ENCODE measurements at regions not wholly inside any gene's neighbourhood (a gene's known extent, or its start where the extent isn't known, plus 50 kb on each side); places are given as distances from the start of the nearest gene placed in this dataset.
"Not testable (repeated sequence)": the region's sequence is repeated elsewhere in the genome, so short reads cannot be mapped to it uniquely, and the experiment has no call there.

DNA sequence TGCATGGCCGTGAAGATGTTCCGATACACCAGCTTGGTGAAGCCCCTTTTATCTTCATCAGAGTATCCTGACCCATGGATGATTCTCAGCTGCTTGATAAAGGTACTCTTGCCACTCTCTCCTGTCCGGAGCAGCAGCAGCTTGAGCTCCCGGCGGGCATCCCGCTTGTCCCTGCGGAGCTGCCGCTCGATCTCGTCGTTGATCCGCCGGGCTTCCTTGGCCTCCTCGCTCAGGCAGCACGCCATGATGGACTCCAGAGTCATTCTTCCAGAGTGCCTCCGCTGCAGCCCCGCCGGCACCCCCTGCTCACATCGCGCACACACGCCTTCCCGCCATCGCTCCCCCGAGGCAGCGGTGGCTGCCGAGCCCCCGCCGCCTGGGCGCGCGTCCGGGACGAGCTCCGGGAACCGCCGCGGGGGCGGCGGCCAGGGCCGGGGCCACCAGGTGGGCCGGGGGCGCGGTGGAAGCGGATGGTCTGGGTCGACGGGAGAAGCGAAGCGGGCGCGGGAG is 51.3 kb upstream of the TUBA3D start:
- not testable (repeated sequence) for TF ChIP-seq POLR2A (IDR thresholded peaks at IDR 0.05; ENCODE audit: low read length); BHLHE40 (IDR thresholded peaks at IDR 0.05; ENCODE audit: low read depth, low read length); CHD4 (IDR thresholded peaks at IDR 0.05; ENCODE audit: borderline replicate concordance); TP53 (CRISPR knock-in tag; IDR thresholded peaks at IDR 0.05)
- TF ChIP-seq, protein P1, sequence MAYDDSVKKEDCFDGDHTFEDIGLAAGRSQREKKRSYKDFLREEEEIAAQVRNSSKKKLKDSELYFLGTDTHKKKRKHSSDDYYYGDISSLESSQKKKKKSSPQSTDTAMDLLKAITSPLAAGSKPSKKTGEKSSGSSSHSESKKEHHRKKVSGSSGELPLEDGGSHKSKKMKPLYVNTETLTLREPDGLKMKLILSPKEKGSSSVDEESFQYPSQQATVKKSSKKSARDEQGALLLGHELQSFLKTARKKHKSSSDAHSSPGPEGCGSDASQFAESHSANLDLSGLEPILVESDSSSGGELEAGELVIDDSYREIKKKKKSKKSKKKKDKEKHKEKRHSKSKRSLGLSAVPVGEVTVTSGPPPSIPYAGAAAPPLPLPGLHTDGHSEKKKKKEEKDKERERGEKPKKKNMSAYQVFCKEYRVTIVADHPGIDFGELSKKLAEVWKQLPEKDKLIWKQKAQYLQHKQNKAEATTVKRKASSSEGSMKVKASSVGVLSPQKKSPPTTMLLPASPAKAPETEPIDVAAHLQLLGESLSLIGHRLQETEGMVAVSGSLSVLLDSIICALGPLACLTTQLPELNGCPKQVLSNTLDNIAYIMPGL (CRISPR knock-in tag; IDR thresholded peaks at IDR 0.05; ENCODE audit: borderline replicate concordance): not testable (repeated sequence)
